NT2/D1 (cell line): ENCODE measurements at regions not wholly inside any gene's neighbourhood (a gene's known extent, or its start where the extent isn't known, plus 50 kb on each side); places are given as distances from the start of the nearest gene placed in this dataset.

ENCODE experiments used
- DNase-seq: peaks from one replicate; pipeline ENCODE4 v3.0.0-alpha.2; 2011; ENCODE audit warnings: low read depth, low spot score
- H3K27me3 ChIP-seq: 2 replicates; pipeline ENCODE4 v1.6.0; 2011; ENCODE audit warnings: mild to moderate bottlenecking; ENCODE audit not compliant: insufficient read length, insufficient read depth
- H3K36me3 ChIP-seq: 2 replicates; pipeline ENCODE4 v1.6.1; 2011; ENCODE audit warnings: mild to moderate bottlenecking, low read length, mixed read lengths; ENCODE audit not compliant: insufficient read depth, insufficient read length
- H3K4me1 ChIP-seq: 2 replicates; pipeline ENCODE4 v1.5.1; 2011; ENCODE audit not compliant: insufficient read depth, insufficient read length
- H3K4me3 ChIP-seq: 2 replicates; pipeline ENCODE4 v1.5.1; 2011; ENCODE audit warnings: low read depth; ENCODE audit not compliant: insufficient read length
- H3K9ac ChIP-seq: 2 replicates; pipeline ENCODE4 v1.6.0; 2011; ENCODE audit warnings: low read depth; ENCODE audit not compliant: insufficient read length
- H3K9me3 ChIP-seq: 2 replicates; pipeline ENCODE4 v1.5.1; 2011; ENCODE audit warnings: mild to moderate bottlenecking, low read length; ENCODE audit not compliant: insufficient read depth
- SUZ12 ChIP-seq: IDR thresholded peaks from 2 replicates; pipeline ENCODE4 v1.6.1; 2011; ENCODE audit not compliant: insufficient read length, insufficient read depth; ENCODE audit errors: extremely low read depth
- YY1 ChIP-seq: IDR thresholded peaks from 2 replicates; pipeline ENCODE4 v1.6.1; 2011; ENCODE audit not compliant: insufficient read length, insufficient read depth
- ZNF274 ChIP-seq: IDR thresholded peaks from 2 replicates; pipeline ENCODE4 v1.6.1; 2011; ENCODE audit warnings: mild to moderate bottlenecking, low read depth, low read length

DNA sequence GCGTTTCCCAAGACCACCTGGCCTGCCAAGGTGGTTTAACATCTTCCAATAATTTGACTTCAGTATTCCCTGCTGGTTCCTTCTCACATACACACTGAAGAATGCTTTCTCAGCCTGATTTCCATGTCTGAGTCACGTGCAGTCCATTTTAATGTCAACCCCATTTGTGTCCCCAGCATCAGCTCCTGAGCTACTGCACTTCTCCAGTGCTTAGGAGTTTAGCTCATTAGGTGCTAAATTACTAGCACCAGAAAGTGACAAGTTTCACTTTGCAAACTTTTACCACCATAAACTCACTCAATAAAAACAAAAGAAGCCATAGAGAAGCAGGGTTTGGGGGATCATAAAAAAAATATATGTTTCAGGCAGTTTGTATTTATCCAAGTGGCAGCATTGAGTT, 279.3 kb upstream of the SORCS1 start:
- Histone ChIP-seq H3K36me3 (no peaks in the 10 kb centered on the region), H3K4me3 (no peak overlapping the region), H3K9ac (no peak overlapping the region), H3K9me3 (no peaks in the 10 kb centered on the region), H3K4me1 (no peaks in the 10 kb centered on the region), H3K27me3 (no peaks in the 10 kb centered on the region)
- DNase-seq: no peak
- no peak for TF ChIP-seq SUZ12
- no peak for TF ChIP-seq ZNF274
- TF ChIP-seq YY1: no peak

DNA sequence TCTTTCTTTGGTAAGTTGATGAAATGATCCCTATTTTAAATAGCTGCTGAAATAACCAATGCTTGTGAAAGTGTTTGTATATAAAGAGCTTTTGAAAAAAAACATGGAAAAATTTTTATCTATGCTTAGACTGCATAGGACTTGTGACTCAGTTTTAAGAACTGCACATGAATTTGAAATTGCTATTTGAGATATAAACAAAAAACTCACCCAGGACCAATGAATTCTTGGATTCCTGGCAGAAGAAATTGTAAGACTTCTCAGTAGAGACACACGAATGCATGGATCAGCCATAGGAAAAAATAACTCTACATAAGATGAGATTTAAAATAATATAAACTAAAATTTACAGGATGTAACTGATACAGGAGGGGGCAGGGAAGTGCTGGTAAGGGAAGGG, 278.8 kb upstream of the SORCS1 start:
- Histone ChIP-seq H3K9me3 (no peaks in the 10 kb centered on the region), H3K4me1 (no peaks in the 10 kb centered on the region), H3K36me3 (no peaks in the 10 kb centered on the region), H3K9ac (no peak overlapping the region), H3K27me3 (no peaks in the 10 kb centered on the region), H3K4me3 (no peak overlapping the region)
- no peak for DNase-seq
- no peak for TF ChIP-seq SUZ12
- no peak for TF ChIP-seq ZNF274
- TF ChIP-seq YY1: no peak

DNA sequence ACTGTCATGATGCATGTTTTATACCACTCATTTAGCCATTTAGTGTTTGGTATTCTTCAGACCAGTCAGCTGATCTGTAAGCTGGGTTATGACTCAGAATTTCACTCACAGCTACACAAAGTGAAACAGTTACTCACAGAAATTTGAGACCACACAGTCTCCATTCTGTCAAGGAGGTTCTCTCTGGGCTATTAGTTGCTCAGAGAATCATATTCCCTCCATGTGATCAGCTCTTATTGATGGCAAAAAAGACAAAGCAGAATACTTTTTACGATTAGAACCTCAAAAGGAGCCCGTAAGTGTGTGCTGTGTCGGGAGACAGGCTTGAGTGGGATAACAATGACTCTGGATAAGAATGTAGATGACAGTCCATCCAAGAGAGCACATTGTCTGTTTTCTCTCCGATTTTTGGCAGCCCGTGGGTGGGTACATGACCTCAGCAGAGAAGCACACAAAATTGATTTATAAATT, 277.6 kb upstream of the SORCS1 start:
- no peaks in the 10 kb centered on the region for H3K36me3 ChIP-seq
- TF ChIP-seq SUZ12 (no peak), YY1 (no peak), ZNF274 (no peak)
- H3K9ac ChIP-seq: no peak overlapping the region
- H3K4me3 ChIP-seq: no peak overlapping the region
- no peaks in the 10 kb centered on the region for H3K27me3 ChIP-seq
- H3K4me1 ChIP-seq: no peaks in the 10 kb centered on the region
- DNase-seq: no peak
- H3K9me3 ChIP-seq: no peaks in the 10 kb centered on the region

DNA sequence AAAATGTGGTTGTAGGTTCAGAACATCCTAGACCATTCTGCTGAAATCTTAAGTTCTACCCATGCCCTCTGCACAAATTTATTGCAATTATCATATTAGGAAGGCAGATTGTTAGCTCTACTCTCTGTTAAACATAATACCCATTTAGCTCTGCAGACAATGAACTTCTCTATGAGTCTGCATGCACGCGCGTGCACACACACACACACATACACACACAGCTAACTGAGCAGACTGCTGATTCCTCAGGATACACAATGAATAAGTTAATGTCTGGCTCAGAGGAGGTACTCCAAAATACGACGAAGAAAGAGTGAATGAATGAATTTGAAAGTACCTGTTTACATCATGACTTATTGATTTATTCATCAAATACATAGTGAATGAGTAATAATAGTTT, 276.2 kb upstream of the SORCS1 start:
- Histone ChIP-seq H3K4me1 (no peaks in the 10 kb centered on the region), H3K36me3 (no peaks in the 10 kb centered on the region), H3K9me3 (no peaks in the 10 kb centered on the region), H3K4me3 (no peak overlapping the region), H3K27me3 (no peaks in the 10 kb centered on the region), H3K9ac (no peak overlapping the region)
- TF ChIP-seq ZNF274 (no peak), YY1 (no peak), SUZ12 (no peak)
- no peak for DNase-seq

DNA sequence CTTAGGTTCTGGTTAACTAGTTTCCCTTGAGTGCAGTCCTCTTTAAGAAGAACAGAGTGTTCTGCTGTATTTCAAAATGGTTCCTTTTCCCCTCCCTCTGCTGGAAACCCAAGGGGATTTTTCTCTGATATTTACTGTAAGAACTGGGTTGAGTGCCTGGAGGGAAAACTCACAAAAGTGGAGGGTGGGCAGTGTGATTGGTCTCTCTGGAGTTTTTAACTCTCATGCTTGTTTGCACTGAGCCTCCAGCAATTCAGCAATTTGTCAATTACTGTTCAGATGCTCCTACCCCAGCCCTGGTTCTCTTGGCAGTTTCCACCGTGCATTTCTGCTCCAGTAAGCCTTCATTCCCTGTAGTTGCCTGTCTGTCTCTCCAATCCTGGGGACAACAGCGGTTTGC, 273.4 kb upstream of the SORCS1 start:
- TF ChIP-seq SUZ12 (no peak), YY1 (no peak), ZNF274 (no peak)
- H3K9me3 ChIP-seq: no peaks in the 10 kb centered on the region
- no peaks in the 10 kb centered on the region for H3K4me1 ChIP-seq
- H3K27me3 ChIP-seq: no peaks in the 10 kb centered on the region
- no peak overlapping the region for H3K9ac ChIP-seq
- no peak overlapping the region for H3K4me3 ChIP-seq
- H3K36me3 ChIP-seq: no peaks in the 10 kb centered on the region
- DNase-seq: no peak

DNA sequence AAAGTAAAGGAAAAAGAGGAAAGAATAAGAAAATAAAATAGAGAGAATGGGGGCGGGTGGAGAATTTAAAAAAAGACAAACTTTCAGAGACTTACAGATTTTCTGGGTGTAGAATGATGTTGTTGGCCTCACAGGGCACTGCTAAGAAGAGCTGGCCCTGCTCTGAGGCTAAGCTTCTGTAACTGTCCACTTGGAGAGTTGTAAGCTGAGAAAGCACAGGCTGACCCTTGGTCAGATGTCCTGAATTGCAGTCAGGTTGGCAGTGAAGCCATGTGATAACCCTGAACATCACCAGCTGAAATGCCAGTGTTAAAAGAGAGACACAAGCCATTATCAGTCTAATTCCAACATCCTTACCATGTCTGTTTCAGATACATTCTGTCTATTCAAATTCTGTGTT, 272.1 kb upstream of the SORCS1 start:
- H3K36me3 ChIP-seq: no peaks in the 10 kb centered on the region
- no peak overlapping the region for H3K9ac ChIP-seq
- no peaks in the 10 kb centered on the region for H3K27me3 ChIP-seq
- H3K9me3 ChIP-seq: no peaks in the 10 kb centered on the region
- TF ChIP-seq ZNF274: no peak
- TF ChIP-seq YY1: no peak
- TF ChIP-seq SUZ12: no peak
- H3K4me3 ChIP-seq: no peak overlapping the region
- no peak for DNase-seq
- H3K4me1 ChIP-seq: no peaks in the 10 kb centered on the region

DNA sequence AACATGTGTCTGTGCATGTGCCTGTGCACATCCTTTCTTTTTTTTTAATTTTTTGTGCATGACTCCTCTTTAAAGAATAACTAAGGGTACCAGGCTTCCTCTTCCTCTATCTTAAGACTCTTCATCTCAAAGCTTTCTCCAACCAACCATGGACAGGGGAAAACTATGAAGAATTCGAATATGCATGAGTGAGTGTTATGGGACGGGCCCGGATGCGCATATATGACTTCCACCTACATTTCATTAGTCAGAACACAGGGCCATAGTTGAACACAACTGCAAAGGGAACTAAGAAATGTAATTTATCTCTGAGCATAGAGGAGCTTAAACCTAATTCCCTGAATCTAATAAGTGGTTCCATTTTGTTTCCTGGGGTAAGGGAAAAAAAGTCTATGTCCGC, 270.3 kb upstream of the SORCS1 start:
- TF ChIP-seq SUZ12 (no peak), YY1 (no peak), ZNF274 (no peak)
- DNase-seq: no peak
- no peaks in the 10 kb centered on the region for H3K9me3 ChIP-seq
- no peak overlapping the region for H3K4me3 ChIP-seq
- no peaks in the 10 kb centered on the region for H3K36me3 ChIP-seq
- H3K27me3 ChIP-seq: no peaks in the 10 kb centered on the region
- no peaks in the 10 kb centered on the region for H3K4me1 ChIP-seq
- H3K9ac ChIP-seq: no peak overlapping the region

DNA sequence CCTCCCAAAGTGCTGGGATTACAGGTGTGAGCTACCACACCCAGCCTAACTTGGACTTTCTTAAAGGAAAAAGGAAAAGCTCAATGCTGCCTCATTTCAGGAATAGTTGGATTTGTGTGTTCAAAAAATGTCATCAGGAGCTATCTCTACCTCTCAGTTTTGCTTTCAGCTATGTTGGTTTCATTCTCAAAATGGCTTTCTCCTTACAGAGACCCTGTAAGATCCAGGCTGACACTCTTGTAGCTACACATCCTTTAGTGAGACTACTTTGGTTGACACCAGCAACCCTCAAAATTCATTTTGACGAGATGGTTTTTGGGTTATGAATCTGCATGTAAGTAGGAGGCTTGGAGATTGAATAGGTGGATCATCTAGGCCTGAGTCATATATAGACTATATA, 269.7 kb upstream of the SORCS1 start:
- Histone ChIP-seq H3K27me3 (no peaks in the 10 kb centered on the region), H3K9ac (no peak overlapping the region), H3K4me3 (no peak overlapping the region), H3K36me3 (no peaks in the 10 kb centered on the region), H3K4me1 (no peaks in the 10 kb centered on the region), H3K9me3 (no peaks in the 10 kb centered on the region)
- TF ChIP-seq YY1 (no peak), SUZ12 (no peak), ZNF274 (no peak)
- no peak for DNase-seq
